Fibroblast of lung (primary cell): ENCODE measurements at regions not wholly inside any gene's neighbourhood (a gene's known extent, or its start where the extent isn't known, plus 50 kb on each side); places are given as distances from the start of the nearest gene placed in this dataset.

Source experiments
- DNase-seq, 2 donors: peaks; one replicate each; pipeline versions ENCODE4 v3.0.0 to v3.0.0-alpha.2; 2010; ENCODE audit warnings: low read depth in 2 of 2
- H2AFZ ChIP-seq: 2 replicates; pipeline ENCODE4 v1.5.1; 2012; ENCODE audit warnings: low read length, control low read depth, inconsistent platforms
- H3K27ac ChIP-seq: 2 replicates; pipeline ENCODE4 v1.5.1; 2011; ENCODE audit warnings: low read length, control low read depth; ENCODE audit not compliant: insufficient read depth
- H3K27me3 ChIP-seq: 2 replicates; pipeline ENCODE4 v1.5.1; 2011; ENCODE audit warnings: mild to moderate bottlenecking, low read length; ENCODE audit not compliant: control insufficient read depth, insufficient read depth
- H3K36me3 ChIP-seq: 2 replicates; pipeline ENCODE4 v1.5.1; 2011; ENCODE audit warnings: low read length; ENCODE audit not compliant: control insufficient read depth, insufficient read depth
- H3K4me1 ChIP-seq: 2 replicates; pipeline ENCODE4 v1.5.1; 2011; ENCODE audit warnings: low read length; ENCODE audit not compliant: control insufficient read depth, insufficient read depth; ENCODE audit errors: extremely low read depth
- H3K4me2 ChIP-seq: 2 replicates; pipeline ENCODE4 v1.5.1; 2011; ENCODE audit warnings: low read length, control low read depth; ENCODE audit not compliant: insufficient read depth; ENCODE audit errors: extremely low read depth
- H3K4me3 ChIP-seq, 4 experiments: fragments of 200-600 bp in 1 of 4; sonication (generic) in 1 of 4; replicated peaks in 1 of 4; 2 replicates each; pipeline ENCODE4 v1.5.1; 2011 to 2016; ENCODE audit warnings: low read length in 4 of 4, low read depth in 3 of 4, mild to moderate bottlenecking in 3 of 4, control low read depth in 2 of 4, inconsistent platforms in 1 of 4, mixed read lengths in 1 of 4; ENCODE audit not compliant: insufficient read depth in 1 of 4; ENCODE audit errors: control extremely low read depth in 1 of 4
- H3K79me2 ChIP-seq: 2 replicates; pipeline ENCODE4 v1.5.1; 2012; ENCODE audit warnings: mild to moderate bottlenecking, low read length, inconsistent platforms; ENCODE audit not compliant: control insufficient read depth, insufficient read depth
- H3K9ac ChIP-seq: 2 replicates; pipeline ENCODE4 v1.5.1; 2011; ENCODE audit warnings: mild to moderate bottlenecking, low read length, control low read depth; ENCODE audit not compliant: insufficient read depth
- H3K9me3 ChIP-seq: 2 replicates; pipeline ENCODE4 v1.5.1; 2012; ENCODE audit warnings: low read depth, low read length; ENCODE audit not compliant: control insufficient read depth, insufficient read depth
- H4K20me1 ChIP-seq: 2 replicates; pipeline ENCODE4 v1.5.1; 2011; ENCODE audit warnings: low read length; ENCODE audit not compliant: control insufficient read depth, insufficient read depth; ENCODE audit errors: extremely low read depth
- CTCF ChIP-seq, 2 donors: IDR thresholded peaks in 1 of 2; conservative IDR thresholded peaks in 1 of 2; 1 replicate in 1 of 2; 2 replicates in 1 of 2; pipeline ENCODE4 v1.5.1; 2011 to 2012; ENCODE audit warnings: low read length in 2 of 2, control low read depth in 1 of 2, inconsistent platforms in 1 of 2, low read depth in 1 of 2, mild to moderate bottlenecking in 1 of 2
- EZH2 ChIP-seq: IDR thresholded peaks from 2 replicates; pipeline ENCODE4 v1.5.1; 2012; ENCODE audit warnings: low read length, control low read depth, mild to moderate bottlenecking; ENCODE audit errors: missing control alignments

- Histone ChIP-seq H3K9me3 (no peaks in the 10 kb centered on the region), H3K4me1 (peaks cover 2% of the 10 kb centered on the region)
These were observed 261.2 kb downstream of the DLL1 start for GRCh38 chr6:170029416-170030283.

GRCh38 chr6:170028629-170029345 is 262.1 kb downstream of the DLL1 start:
- DNase-seq = no peak
- no peaks in the 10 kb centered on the region for H4K20me1 ChIP-seq

More at GRCh38 chr6:170029416-170030283, 261.2 kb downstream of the DLL1 start:
- no peak for DNase-seq
- no peak for TF ChIP-seq EZH2
- no peak for TF ChIP-seq CTCF (conservative IDR thresholded peaks at IDR 0.05 in 1 of 2, IDR thresholded peaks at IDR 0.05 in 1 of 2; ENCODE audit: low read depth in 1 of 2, low read length in 2 of 2)
- H3K27me3 ChIP-seq = no peaks in the 10 kb centered on the region
- H3K4me3 ChIP-seq = no peak overlapping the region
- H2AFZ ChIP-seq = no peak overlapping the region
- no peaks in the 10 kb centered on the region for H3K36me3 ChIP-seq
- no peaks in the 10 kb centered on the region for H3K79me2 ChIP-seq
- H3K27ac ChIP-seq = no peak overlapping the region
- no peak overlapping the region for H3K4me2 ChIP-seq
- no peak overlapping the region for H3K9ac ChIP-seq
- no peaks in the 10 kb centered on the region for H4K20me1 ChIP-seq

More at GRCh38 chr6:170028629-170029345, 262.1 kb downstream of the DLL1 start:
- TF ChIP-seq EZH2 (no peak), CTCF (conservative IDR thresholded peaks at IDR 0.05 in 1 of 2, IDR thresholded peaks at IDR 0.05 in 1 of 2; ENCODE audit: low read depth in 1 of 2, low read length in 2 of 2) (no peak)
- Histone ChIP-seq H3K9me3 (no peaks in the 10 kb centered on the region), H2AFZ (no peak overlapping the region), H3K27me3 (no peaks in the 10 kb centered on the region), H3K4me3 (no peak overlapping the region), H3K79me2 (no peaks in the 10 kb centered on the region), H3K4me2 (no peak overlapping the region), H3K27ac (no peak overlapping the region), H3K4me1 (peaks cover 2% of the 10 kb centered on the region), H3K36me3 (no peaks in the 10 kb centered on the region), H3K9ac (no peak overlapping the region)
